ENCODE measurements at regions not wholly inside any gene's neighbourhood (a gene's known extent, or its start where the extent isn't known, plus 50 kb on each side); places are given as distances from the start of the nearest gene placed in this dataset.

- Histone ChIP-seq H3K79me1 (ENCODE audit: low read depth in 1 of 2, low read length in 2 of 2) (no peaks in the 10 kb centered on the region), H2AK9ac (replicated peaks; ENCODE audit: low read depth, low read length, poor library complexity) (no peak overlapping the region), H2AK5ac (ENCODE audit: low read depth, low read length) (no peak overlapping the region), H3K9ac (ENCODE audit: low read depth, low read length) (no peak overlapping the region), H4K8ac (ENCODE audit: low read depth in 2 of 2, low read length in 2 of 2) (no peak overlapping the region), H3K18ac (ENCODE audit: low read depth, low read length) (no peak overlapping the region), H3K9me1 (ENCODE audit: insufficient read depth, low read length) (no peaks in the 10 kb centered on the region), H4K20me1 (ENCODE audit: insufficient read depth, low read length) (no peaks in the 10 kb centered on the region), H2BK15ac (ENCODE audit: low read depth, low read length) (no peak overlapping the region), H3K27me3 (ENCODE audit: control insufficient read depth, insufficient read depth, low read length) (no peaks in the 10 kb centered on the region), H3K14ac (replicated peaks; ENCODE audit: low read depth, low read length) (no peak overlapping the region), H3K4me3 (ENCODE audit: insufficient read depth, low read depth, low read length) (no peak overlapping the region), H3K56ac (ENCODE audit: extremely low read depth, insufficient read depth, low read length) (no peak overlapping the region), H2BK5ac (ENCODE audit: low read depth, low read length, poor library complexity, severe bottlenecking) (no peak overlapping the region), H3K4me2 (ENCODE audit: low read depth, low read length) (no peak overlapping the region), H3K23ac (ENCODE audit: low read depth, low read length) (no peak overlapping the region), H3K36me3 (ENCODE audit: control insufficient read depth, insufficient read depth, low read length) (no peaks in the 10 kb centered on the region), H3K4me1 (ENCODE audit: control insufficient read depth, insufficient read depth, low read length) (no peaks in the 10 kb centered on the region), H3K4ac (ENCODE audit: low read depth, low read length) (no peak overlapping the region), H3K27ac (ENCODE audit: insufficient read depth, low read length) (no peak overlapping the region), H3K9me3 (ENCODE audit: control insufficient read depth, insufficient read depth, low read length) (no peaks in the 10 kb centered on the region), H2BK20ac (ENCODE audit: low read depth, low read length) (no peak overlapping the region), H2AFZ (replicated peaks; ENCODE audit: low read length, poor library complexity) (no peak overlapping the region), H2BK120ac (ENCODE audit: low read depth, low read length) (no peak overlapping the region), H4K5ac (ENCODE audit: low read depth, low read length) (no peak overlapping the region), H4K91ac (ENCODE audit: insufficient read depth, low read depth, low read length) (no peak overlapping the region)
- BruUV-seq (replicated peaks) = no TSS peak
- ATAC-seq (ENCODE audit: low read depth) (no peak), DNase-seq (no peak)
- in situ Hi-C loops (cut with MboI; ENCODE audit: low sequenced_read_pairs) = no loop called here
- no CpG with 5 or more reads among the region's 2 CpGs for WGBS, 2 experiments (ENCODE audit: extremely low coverage in 2 of 2, insufficient read length in 1 of 2)
- dilution Hi-C loops (cut with HindIII; ENCODE audit: low sequenced_read_pairs, unreplicated experiment) = no loop called here
- intact Hi-C loops (cut with micrococcal nuclease) = no loop called here
- ChIA-PET POLR2A (ENCODE audit: unreplicated experiment) (no interaction called here), CTCF (no interaction called here)
- TF ChIP-seq FOS (IDR thresholded peaks at IDR 0.05; ENCODE audit: low read depth, low read length) (no peak), SMC3 (IDR thresholded peaks at IDR 0.05; ENCODE audit: low read depth, low read length) (no peak), USF2 (IDR thresholded peaks at IDR 0.05; ENCODE audit: low read depth, low read length) (no peak), RCOR1 (IDR thresholded peaks at IDR 0.05; ENCODE audit: insufficient replicate concordance, low read length) (no peak), POLR2A (IDR thresholded peaks at IDR 0.05; ENCODE audit: low read depth, low read length) (no peak), RFX5 (IDR thresholded peaks at IDR 0.05; ENCODE audit: low read depth, low read length) (no peak), NFE2L2 (IDR thresholded peaks at IDR 0.05; ENCODE audit: low read depth, low read length) (no peak), BHLHE40 (IDR thresholded peaks at IDR 0.05; ENCODE audit: low read depth, low read length) (no peak)
These were observed 133.8 kb downstream of the MOBP start for GRCh38 chr3:39601241-39601640.

Data from IMR-90 (cell line).